HepG2 (cell line): ENCODE measurements at regions not wholly inside any gene's neighbourhood (a gene's known extent, or its start where the extent isn't known, plus 50 kb on each side); places are given as distances from the start of the nearest gene placed in this dataset.

Source experiments
- ATAC-seq: fragments of 200-7000 bp; cut with Tn5 transposase; 3 replicates; pipeline ENCODE4 v1.9.1; 2020; ENCODE audit warnings: mild to moderate bottlenecking, moderate library complexity
- BruUV-seq: library from RNA; stranded (reverse); fragments of 400-500 nt; replicated peaks from 2 replicates; lab custom pipeline; 2021; lab: Mats Ljungman, UMichigan
- CTCF ChIA-PET: fragments of 300-600 bp; formaldehyde crosslinking; extraction: SDS; loops from one replicate; lab custom pipeline; 2021; ENCODE audit warnings: low total read pairs, inconsistent platforms, low intra/inter-chr PET ratio; lab: Yijun Ruan, JAX
- POLR2A ChIA-PET: fragments of 350-600 bp; sonication (Branson Sonifier 250); formaldehyde crosslinking; loops from one replicate; lab custom pipeline; 2020; ENCODE audit warnings: antibody characterized with exemption, inconsistent platforms; lab: Yijun Ruan, JAX
- DNase-seq: peaks from one replicate; pipeline ENCODE4 v3.0.0-alpha.2; 2015; ENCODE audit warnings: low spot score
- FAIRE-seq: peaks from 3 replicates; lab custom pipeline; 2011; peaks lifted over from hg19 to GRCh38; lab: Jason Lieb, UNC
- H2AFZ ChIP-seq: one replicate; pipeline ENCODE4 v1.6.1; 2011; ENCODE audit warnings: low read length, inconsistent platforms
- H3K27ac ChIP-seq: fragments of 300-600 bp; 3 replicates; pipeline ENCODE4 v1.8.0; 2011; ENCODE audit warnings: mixed run types, mild to moderate bottlenecking, mixed read lengths, low read length, inconsistent platforms; ENCODE audit not compliant: insufficient read depth; ENCODE audit errors: extremely low read length
- H3K27me3 ChIP-seq, 2 experiments: fragments of 200-600 bp in 1 of 2; 2 replicates in 1 of 2; 3 replicates in 1 of 2; pipeline versions ENCODE4 v1.6.0 to v1.8.0; 2011; ENCODE audit warnings: low read length in 2 of 2, mild to moderate bottlenecking in 2 of 2, moderate library complexity in 2 of 2, inconsistent platforms in 1 of 2; ENCODE audit not compliant: insufficient read depth in 2 of 2, control insufficient read depth in 1 of 2
- H3K36me3 ChIP-seq, 2 experiments: fragments of 200-600 bp in 1 of 2; replicated peaks in 1 of 2; 2 replicates in 1 of 2; 3 replicates in 1 of 2; pipeline versions ENCODE4 v1.5.1 to v1.8.0; 2011; ENCODE audit warnings: low read length in 2 of 2, inconsistent platforms in 1 of 2; ENCODE audit not compliant: insufficient read depth in 2 of 2, control insufficient read depth in 1 of 2
- H3K4me1 ChIP-seq: 2 replicates; pipeline ENCODE4 v1.5.1; 2012; ENCODE audit warnings: low read length, inconsistent platforms; ENCODE audit not compliant: insufficient read depth
- H3K4me2 ChIP-seq: 2 replicates; pipeline ENCODE4 v1.6.0; 2011; ENCODE audit warnings: low read depth, low read length, inconsistent platforms
- H3K4me3 ChIP-seq, 3 experiments: fragments of 200-600 bp in 1 of 3; sonication (generic), shearing (Covaris generic) in 1 of 3; replicated peaks in 1 of 3; 2 replicates each; pipeline ENCODE4 v1.5.1; 2011 to 2016; ENCODE audit warnings: low read length in 3 of 3, inconsistent platforms in 2 of 3, low read depth in 2 of 3, mild to moderate bottlenecking in 2 of 3, control low read depth in 1 of 3, mixed read lengths in 1 of 3; ENCODE audit not compliant: insufficient read depth in 1 of 3
- H3K79me2 ChIP-seq: one replicate; pipeline ENCODE4 v1.6.1; 2011; ENCODE audit warnings: low read length, inconsistent platforms; ENCODE audit not compliant: insufficient read depth
- H3K9ac ChIP-seq: 2 replicates; pipeline ENCODE4 v1.6.0; 2011; ENCODE audit warnings: mild to moderate bottlenecking, low read depth, low read length, inconsistent platforms; ENCODE audit not compliant: insufficient read depth
- H3K9me3 ChIP-seq: 2 replicates; pipeline ENCODE4 v1.5.1; 2012; ENCODE audit warnings: mild to moderate bottlenecking, low read length
- H4K20me1 ChIP-seq: 2 replicates; pipeline ENCODE4 v1.6.0; 2011; ENCODE audit warnings: inconsistent platforms, mild to moderate bottlenecking, low read length, moderate library complexity; ENCODE audit not compliant: insufficient read depth
- BORCS8-MEF2B ChIP-seq: sonication (generic); formaldehyde crosslinking; IDR thresholded peaks from 2 replicates; pipeline ENCODE4 v1.8.0; 2022; ENCODE audit warnings: mild to moderate bottlenecking, missing genetic modification reagents
- CHD4 ChIP-seq: fragments of 200-600 bp; sonication (generic); IDR thresholded peaks from 2 replicates; pipeline ENCODE4 v1.7.0; 2017; ENCODE audit warnings: mild to moderate bottlenecking, low read length, borderline replicate concordance
- CREM ChIP-seq, 2 experiments: sonication (generic) in 1 of 2; formaldehyde crosslinking in 1 of 2; IDR thresholded peaks; 2 replicates each; pipeline versions ENCODE4 v1.4.0 to v1.6.1; 2016 to 2020; ENCODE audit warnings: antibody characterized with exemption in 1 of 2, mild to moderate bottlenecking in 1 of 2, missing genetic modification reagents in 1 of 2
- ZNF670 ChIP-seq: sonication (generic); formaldehyde crosslinking; IDR thresholded peaks from 2 replicates; pipeline ENCODE4 v1.8.0; 2022; ENCODE audit warnings: mild to moderate bottlenecking, missing genetic modification reagents, borderline replicate concordance
- WGBS: methylation state at CpG from one replicate; pipeline ENCODE4 v1.1.6; 2017; ENCODE audit warnings: low lambda C conversion rate; 5-methylcytosine and 5-hydroxymethylcytosine counted together
- in situ Hi-C: cut with HindIII; loops from 2 replicates; pipeline ENCODE4 v1.10.0; 2017; ENCODE audit warnings: low pct_unique_long_range_greater_than_20kb; ENCODE audit not compliant: extremely low pct_ligation_motif_present
- intact Hi-C: fragments of 100-400 bp; cut with micrococcal nuclease; formaldehyde crosslinking; loops from one replicate; pipeline ENCODE4 v1.10.0; 2022; ENCODE audit not compliant: unreplicated experiment
- TF ChIP-seq, protein P1 (sequence below): sonication (generic); formaldehyde crosslinking; IDR thresholded peaks from 2 replicates; pipeline ENCODE4 v1.4.0; 2020; ENCODE audit warnings: missing genetic modification reagents
- TF ChIP-seq, protein P2 (sequence below): sonication (generic); formaldehyde crosslinking; IDR thresholded peaks from 2 replicates; pipeline ENCODE4 v1.4.0; 2020; ENCODE audit warnings: missing genetic modification reagents, mild to moderate bottlenecking, borderline replicate concordance

DNA sequence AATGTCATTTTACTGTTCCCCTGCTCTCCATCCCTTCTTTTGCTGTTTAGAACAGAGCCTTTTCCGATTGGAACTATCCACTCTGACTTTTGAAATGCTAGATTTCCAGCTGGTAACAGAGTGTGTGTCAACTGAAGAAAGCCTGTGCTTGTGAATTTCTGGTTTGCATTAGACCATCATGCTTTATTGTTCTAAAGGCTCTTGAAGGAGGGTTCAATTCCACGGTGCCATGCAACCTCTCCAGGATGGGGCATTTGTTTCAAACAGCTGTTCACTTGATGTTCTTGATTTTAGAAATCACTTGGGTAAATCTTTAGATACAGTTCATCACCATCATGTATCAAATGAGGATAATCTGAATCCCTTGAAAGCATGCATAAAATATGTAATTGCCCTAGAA lies 156.7 kb downstream of the QPCT start:
- no peak for DNase-seq
- H3K27ac ChIP-seq, result no peak overlapping the region
- POLR2A ChIA-PET, result no interaction called here
- in situ Hi-C loops (no loop called here), intact Hi-C loops (no loop called here)
- no peak overlapping the region for H3K4me3 ChIP-seq
- TF ChIP-seq BORCS8-MEF2B (CRISPR knock-in tag) (no peak), ZNF670 (CRISPR knock-in tag) (no peak), CREM (IDR thresholded peaks at IDR 0.05) (no peak), CREM (CRISPR knock-in tag; IDR thresholded peaks at IDR 0.05) (no peak), CHD4 (no peak)
- TF ChIP-seq, protein P1, sequence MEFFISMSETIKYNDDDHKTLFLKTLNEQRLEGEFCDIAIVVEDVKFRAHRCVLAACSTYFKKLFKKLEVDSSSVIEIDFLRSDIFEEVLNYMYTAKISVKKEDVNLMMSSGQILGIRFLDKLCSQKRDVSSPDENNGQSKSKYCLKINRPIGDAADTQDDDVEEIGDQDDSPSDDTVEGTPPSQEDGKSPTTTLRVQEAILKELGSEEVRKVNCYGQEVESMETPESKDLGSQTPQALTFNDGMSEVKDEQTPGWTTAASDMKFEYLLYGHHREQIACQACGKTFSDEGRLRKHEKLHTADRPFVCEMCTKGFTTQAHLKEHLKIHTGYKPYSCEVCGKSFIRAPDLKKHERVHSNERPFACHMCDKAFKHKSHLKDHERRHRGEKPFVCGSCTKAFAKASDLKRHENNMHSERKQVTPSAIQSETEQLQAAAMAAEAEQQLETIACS, result no peak
- TF ChIP-seq, protein P2, sequence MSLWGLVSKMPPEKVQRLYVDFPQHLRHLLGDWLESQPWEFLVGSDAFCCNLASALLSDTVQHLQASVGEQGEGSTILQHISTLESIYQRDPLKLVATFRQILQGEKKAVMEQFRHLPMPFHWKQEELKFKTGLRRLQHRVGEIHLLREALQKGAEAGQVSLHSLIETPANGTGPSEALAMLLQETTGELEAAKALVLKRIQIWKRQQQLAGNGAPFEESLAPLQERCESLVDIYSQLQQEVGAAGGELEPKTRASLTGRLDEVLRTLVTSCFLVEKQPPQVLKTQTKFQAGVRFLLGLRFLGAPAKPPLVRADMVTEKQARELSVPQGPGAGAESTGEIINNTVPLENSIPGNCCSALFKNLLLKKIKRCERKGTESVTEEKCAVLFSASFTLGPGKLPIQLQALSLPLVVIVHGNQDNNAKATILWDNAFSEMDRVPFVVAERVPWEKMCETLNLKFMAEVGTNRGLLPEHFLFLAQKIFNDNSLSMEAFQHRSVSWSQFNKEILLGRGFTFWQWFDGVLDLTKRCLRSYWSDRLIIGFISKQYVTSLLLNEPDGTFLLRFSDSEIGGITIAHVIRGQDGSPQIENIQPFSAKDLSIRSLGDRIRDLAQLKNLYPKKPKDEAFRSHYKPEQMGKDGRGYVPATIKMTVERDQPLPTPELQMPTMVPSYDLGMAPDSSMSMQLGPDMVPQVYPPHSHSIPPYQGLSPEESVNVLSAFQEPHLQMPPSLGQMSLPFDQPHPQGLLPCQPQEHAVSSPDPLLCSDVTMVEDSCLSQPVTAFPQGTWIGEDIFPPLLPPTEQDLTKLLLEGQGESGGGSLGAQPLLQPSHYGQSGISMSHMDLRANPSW (CRISPR knock-in tag), result no peak
- no peaks in the 10 kb centered on the region for H4K20me1 ChIP-seq
- CTCF ChIA-PET, result no interaction called here
- H3K79me2 ChIP-seq, result no peaks in the 10 kb centered on the region
- no peak for FAIRE-seq
- no peak overlapping the region for H3K9ac ChIP-seq
- ATAC-seq, result no peak
- no peak overlapping the region for H3K4me2 ChIP-seq
- no peaks in the 10 kb centered on the region for H3K4me1 ChIP-seq
- H3K36me3 ChIP-seq, result no peaks in the 10 kb centered on the region
- no peaks in the 10 kb centered on the region for H3K9me3 ChIP-seq
- no peak overlapping the region for H2AFZ ChIP-seq
- no TSS peak for BruUV-seq
- H3K27me3 ChIP-seq, result 0 out of 5 replicates have a peak, but pooled peaks cover 0 to 8% of the 10 kb centered on the region in 2 experiments
- WGBS, result 2% methylated on average over 2 of the region's 2 CpGs
